ENCODE measurements at regions not wholly inside any gene's neighbourhood (a gene's known extent, or its start where the extent isn't known, plus 50 kb on each side); places are given as distances from the start of the nearest gene placed in this dataset.

DNA sequence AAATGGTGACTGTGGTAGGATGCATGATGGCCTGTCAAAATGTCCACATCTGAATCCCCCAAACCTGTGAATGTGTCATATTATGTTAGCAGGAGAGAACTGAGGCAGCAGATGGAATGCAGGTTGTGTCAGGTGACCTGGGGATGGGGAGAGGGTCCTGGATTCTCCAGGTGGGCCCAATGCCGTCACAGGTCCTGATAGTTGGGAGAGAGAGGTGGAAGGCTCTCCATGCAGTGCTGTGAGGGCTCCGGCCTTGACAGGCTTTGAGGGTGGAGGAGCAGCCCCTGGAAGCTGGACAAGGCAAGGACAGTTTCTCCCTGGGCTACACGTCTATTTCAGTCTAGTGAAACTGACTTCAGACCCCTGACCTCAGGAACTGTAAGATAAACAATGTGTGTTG is 330.9 kb upstream of the ZNF32 start:
- no peak overlapping the region for H3K27ac ChIP-seq
- no peak overlapping the region for H3K4me3 ChIP-seq
- ChIA-PET POLR2A (no interaction called here), CTCF (interaction anchor here (0.6 kb wide), 1 partner anchor 9 kb away, joined by 5 read pairs; no protein-coding TSS in a partner anchor)
- DNase-seq (ENCODE audit: low read depth in 1 of 2, low spot score in 1 of 2) (no peak), ATAC-seq (no peak), FAIRE-seq (no peak)
- no peak overlapping the region for H3K4me2 ChIP-seq
- no peaks in the 10 kb centered on the region for H3K4me1 ChIP-seq
- no peaks in the 10 kb centered on the region for H3K9me3 ChIP-seq
- 5% methylated on average over 3 of the region's 3 CpGs for WGBS (ENCODE audit: missing lambda C conversion rate)
- TF ChIP-seq ZSCAN20 (CRISPR knock-in tag; IDR thresholded peaks at IDR 0.05) (no peak), RFX5 (IDR thresholded peaks at IDR 0.05) (no peak), NFE2L2 (conservative IDR thresholded peaks at IDR 0.05; ENCODE audit: low read length) (no peak), FOXS1 (CRISPR knock-in tag; IDR thresholded peaks at IDR 0.05) (no peak), KDM5A (IDR thresholded peaks at IDR 0.05) (no peak), RNF2 (IDR thresholded peaks at IDR 0.05; ENCODE audit: borderline replicate concordance, low read depth) (no peak), HDAC2 (IDR thresholded peaks at IDR 0.05) (no peak), HES2 (IDR thresholded peaks at IDR 0.05) (no peak), KDM1A (IDR thresholded peaks at IDR 0.05; ENCODE audit: low read depth) (no peak), HOXA7 (CRISPR knock-in tag; IDR thresholded peaks at IDR 0.05) (no peak), EHMT2 (IDR thresholded peaks at IDR 0.05; ENCODE audit: low read depth) (no peak), HEYL (CRISPR knock-in tag; IDR thresholded peaks at IDR 0.05) (no peak)
- TF ChIP-seq, protein P1, sequence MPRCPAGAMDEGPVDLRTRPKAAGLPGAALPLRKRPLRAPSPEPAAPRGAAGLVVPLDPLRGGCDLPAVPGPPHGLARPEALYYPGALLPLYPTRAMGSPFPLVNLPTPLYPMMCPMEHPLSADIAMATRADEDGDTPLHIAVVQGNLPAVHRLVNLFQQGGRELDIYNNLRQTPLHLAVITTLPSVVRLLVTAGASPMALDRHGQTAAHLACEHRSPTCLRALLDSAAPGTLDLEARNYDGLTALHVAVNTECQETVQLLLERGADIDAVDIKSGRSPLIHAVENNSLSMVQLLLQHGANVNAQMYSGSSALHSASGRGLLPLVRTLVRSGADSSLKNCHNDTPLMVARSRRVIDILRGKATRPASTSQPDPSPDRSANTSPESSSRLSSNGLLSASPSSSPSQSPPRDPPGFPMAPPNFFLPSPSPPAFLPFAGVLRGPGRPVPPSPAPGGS (IDR thresholded peaks at IDR 0.05): no peak

- no peak overlapping the region for H3K4me2 ChIP-seq
- H3K27ac ChIP-seq: no peak overlapping the region
- ATAC-seq (no peak), DNase-seq (ENCODE audit: low read depth in 1 of 2, low spot score in 1 of 2) (no peak), FAIRE-seq (no peak)
- ChIA-PET POLR2A (no interaction called here), CTCF (interaction anchor here (0.6 kb wide), 1 partner anchor 10 kb away, joined by 5 read pairs; no protein-coding TSS in a partner anchor)
- TF ChIP-seq ZC3H11A (IDR thresholded peaks at IDR 0.05) (no peak), HES2 (IDR thresholded peaks at IDR 0.05) (no peak), NPAS2 (CRISPR knock-in tag; IDR thresholded peaks at IDR 0.05; ENCODE audit: borderline replicate concordance) (no peak), SREBF2 (IDR thresholded peaks at IDR 0.05) (no peak), RARB (CRISPR knock-in tag; IDR thresholded peaks at IDR 0.05) (no peak), ZSCAN20 (CRISPR knock-in tag; IDR thresholded peaks at IDR 0.05) (no peak)
- no peaks in the 10 kb centered on the region for H3K4me1 ChIP-seq
- H3K4me3 ChIP-seq: no peak overlapping the region
- no peaks in the 10 kb centered on the region for H3K9me3 ChIP-seq
- WGBS (ENCODE audit: missing lambda C conversion rate): 0% methylated on average over 9 of the region's 9 CpGs
Observed at GRCh38 chr10:43978936-43979335, 330.3 kb upstream of the ZNF32 start.

GRCh38 chr10:43978091-43978490 is 329.4 kb upstream of the ZNF32 start:
- Histone ChIP-seq H3K27ac (no peak overlapping the region), H3K4me3 (no peak overlapping the region), H3K4me1 (no peaks in the 10 kb centered on the region), H3K9me3 (no peaks in the 10 kb centered on the region), H3K4me2 (no peak overlapping the region)
- WGBS (ENCODE audit: missing lambda C conversion rate): 13% methylated on average over 5 of the region's 5 CpGs
- TF ChIP-seq E2F6 (IDR thresholded peaks at IDR 0.05; ENCODE audit: borderline replicate concordance, low read depth) (no peak), ZNF302 (CRISPR knock-in tag; IDR thresholded peaks at IDR 0.05) (no peak), KDM1A (IDR thresholded peaks at IDR 0.05; ENCODE audit: low read depth) (no peak), ATOH8 (CRISPR knock-in tag; IDR thresholded peaks at IDR 0.05; ENCODE audit: low read depth) (no peak), CBX2 (IDR thresholded peaks at IDR 0.05; ENCODE audit: borderline replicate concordance, low read depth) (no peak), HDAC2 (IDR thresholded peaks at IDR 0.05) (no peak), PBX3 (IDR thresholded peaks at IDR 0.05) (no peak), HOXB13 (CRISPR knock-in tag; IDR thresholded peaks at IDR 0.05; ENCODE audit: low read depth) (no peak), ZSCAN20 (CRISPR knock-in tag; IDR thresholded peaks at IDR 0.05) (no peak)
- ATAC-seq: no peak
- POLR2A ChIA-PET: no interaction called here
- CTCF ChIA-PET: no interaction called here
- no peak for DNase-seq (ENCODE audit: low read depth in 1 of 2, low spot score in 1 of 2)
- FAIRE-seq: no peak
